CD4-positive, alpha-beta T cell (primary cell): ENCODE measurements at regions not wholly inside any gene's neighbourhood (a gene's known extent, or its start where the extent isn't known, plus 50 kb on each side); places are given as distances from the start of the nearest gene placed in this dataset.

Experiments used
- ATAC-seq: fragments of 200-7000 bp; cut with Tn5 transposase; one replicate; pipeline ENCODE4 v1.10.0; 2022; ENCODE audit warnings: mild to moderate bottlenecking; ENCODE audit not compliant: poor library complexity
- CTCF ChIA-PET: fragments of 350-600 bp; sonication (Branson Sonifier 250); formaldehyde crosslinking; loops from one replicate; lab custom pipeline; 2021; ENCODE audit warnings: antibody characterized with exemption, inconsistent platforms; lab: Charles Lee
- POLR2A ChIA-PET: fragments of 350-600 bp; sonication (Branson Sonifier 250); formaldehyde crosslinking; loops from one replicate; lab custom pipeline; 2021; ENCODE audit warnings: antibody characterized with exemption, inconsistent platforms; lab: Charles Lee
- DNase-seq, 14 experiments: peaks; one replicate each; pipeline ENCODE4 v3.0.0-alpha.2; 2013 to 2020; ENCODE audit warnings: mixed read lengths in 2 of 14
- H3K27ac ChIP-seq, 2 donors: one replicate each; pipeline versions ENCODE4 v1.5.1 to v1.7.0; 2013; ENCODE audit warnings: low read length in 2 of 2, low read depth in 1 of 2, mild to moderate bottlenecking in 1 of 2
- H3K27me3 ChIP-seq, 2 experiments: 1 replicate in 1 of 2; 2 replicates in 1 of 2; pipeline versions ENCODE4 v1.6.1 to v1.7.0; 2013; ENCODE audit warnings: low read length in 2 of 2, control low read depth in 1 of 2, mild to moderate bottlenecking in 1 of 2, moderate library complexity in 1 of 2; ENCODE audit not compliant: insufficient read depth in 2 of 2, control insufficient read depth in 1 of 2
- H3K36me3 ChIP-seq: one replicate; pipeline ENCODE4 v1.6.1; 2013; ENCODE audit warnings: low read length, control low read depth; ENCODE audit not compliant: insufficient read depth
- H3K4me1 ChIP-seq: one replicate; pipeline ENCODE4 v1.6.1; 2013; ENCODE audit warnings: low read length, control low read depth; ENCODE audit not compliant: insufficient read depth
- H3K4me3 ChIP-seq: one replicate; pipeline ENCODE4 v1.5.1; 2013; ENCODE audit warnings: mild to moderate bottlenecking, low read length, moderate library complexity
- H3K9me3 ChIP-seq, 2 experiments: 1 replicate in 1 of 2; 2 replicates in 1 of 2; pipeline versions ENCODE4 v1.6.1 to v1.7.0; 2013; ENCODE audit warnings: low read length in 2 of 2, mild to moderate bottlenecking in 2 of 2, control low read depth in 1 of 2, moderate library complexity in 1 of 2; ENCODE audit not compliant: control insufficient read depth in 1 of 2, insufficient read depth in 1 of 2
- H3K27ac Mint-ChIP-seq: one replicate; pipeline ENCODE4 v1.8.0; 2020; ENCODE audit warnings: mixed read lengths
- H3K27me3 Mint-ChIP-seq: one replicate; pipeline ENCODE4 v1.8.0; 2021; ENCODE audit warnings: mixed read lengths
- H3K36me3 Mint-ChIP-seq: one replicate; pipeline ENCODE4 v1.8.0; 2021; ENCODE audit warnings: low read depth, mixed read lengths
- H3K4me1 Mint-ChIP-seq: one replicate; pipeline ENCODE4 v1.8.0; 2021; ENCODE audit warnings: low read depth, mixed read lengths
- H3K4me3 Mint-ChIP-seq: one replicate; pipeline ENCODE4 v1.8.0; 2020; ENCODE audit warnings: mild to moderate bottlenecking, mixed read lengths
- H3K9me3 Mint-ChIP-seq: one replicate; pipeline ENCODE4 v1.8.0; 2020; ENCODE audit warnings: mixed read lengths
- intact Hi-C, 2 experiments: fragments of 100-400 bp; cut with DNase I in 1 of 2; cut with micrococcal nuclease in 1 of 2; formaldehyde crosslinking; loops; one replicate each; pipeline versions ENCODE4 v1.15.1 to v1.9.0; 2023 to 2025; cut with DNase I, micrococcal nuclease
- TF ChIP-seq, protein P1 (sequence below): fragments of 200-600 bp; IDR thresholded peaks from one replicate; pipeline ENCODE4 v1.8.0; 2022; ENCODE audit warnings: antibody characterized with exemption, mild to moderate bottlenecking

DNA sequence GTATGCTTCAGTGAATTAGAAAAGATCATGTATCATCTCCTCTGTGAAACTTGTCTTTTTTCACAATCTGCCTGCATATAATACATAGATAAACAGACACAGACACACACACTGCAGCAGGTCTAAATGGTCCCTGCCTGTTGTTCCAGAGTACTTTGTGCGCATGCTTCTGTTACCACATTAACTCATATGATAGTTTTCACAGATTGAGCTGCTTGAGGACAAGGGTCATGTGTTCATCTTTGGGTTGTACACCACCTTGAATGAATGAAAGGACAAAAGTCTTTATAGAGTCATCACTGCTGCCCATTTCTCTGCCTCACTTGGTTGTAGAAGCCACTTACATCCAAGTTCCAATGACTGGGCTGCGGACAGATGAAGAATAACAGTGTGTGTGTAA is 72.7 kb upstream of the GLS start:
- no peaks in the 10 kb centered on the region for H3K27me3 Mint-ChIP-seq
- no peak for DNase-seq
- TF ChIP-seq, protein P1, sequence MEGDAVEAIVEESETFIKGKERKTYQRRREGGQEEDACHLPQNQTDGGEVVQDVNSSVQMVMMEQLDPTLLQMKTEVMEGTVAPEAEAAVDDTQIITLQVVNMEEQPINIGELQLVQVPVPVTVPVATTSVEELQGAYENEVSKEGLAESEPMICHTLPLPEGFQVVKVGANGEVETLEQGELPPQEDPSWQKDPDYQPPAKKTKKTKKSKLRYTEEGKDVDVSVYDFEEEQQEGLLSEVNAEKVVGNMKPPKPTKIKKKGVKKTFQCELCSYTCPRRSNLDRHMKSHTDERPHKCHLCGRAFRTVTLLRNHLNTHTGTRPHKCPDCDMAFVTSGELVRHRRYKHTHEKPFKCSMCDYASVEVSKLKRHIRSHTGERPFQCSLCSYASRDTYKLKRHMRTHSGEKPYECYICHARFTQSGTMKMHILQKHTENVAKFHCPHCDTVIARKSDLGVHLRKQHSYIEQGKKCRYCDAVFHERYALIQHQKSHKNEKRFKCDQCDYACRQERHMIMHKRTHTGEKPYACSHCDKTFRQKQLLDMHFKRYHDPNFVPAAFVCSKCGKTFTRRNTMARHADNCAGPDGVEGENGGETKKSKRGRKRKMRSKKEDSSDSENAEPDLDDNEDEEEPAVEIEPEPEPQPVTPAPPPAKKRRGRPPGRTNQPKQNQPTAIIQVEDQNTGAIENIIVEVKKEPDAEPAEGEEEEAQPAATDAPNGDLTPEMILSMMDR, result no peak
- Histone ChIP-seq H3K9me3 (no peaks in the 10 kb centered on the region), H3K36me3 (no peaks in the 10 kb centered on the region), H3K4me1 (no peaks in the 10 kb centered on the region), H3K4me3 (no peak overlapping the region), H3K27ac (no peak overlapping the region), H3K27me3 (no peaks in the 10 kb centered on the region)
- H3K9me3 Mint-ChIP-seq, result no peaks in the 10 kb centered on the region
- ChIA-PET POLR2A (no interaction called here), CTCF (no interaction called here)
- ATAC-seq, result no peak
- intact Hi-C loops, result loop anchor here in 1 of 2 experiments (10.0 kb wide), 1 partner anchor 273 kb away; the partner anchor contains the start of gene NEMP2
- no peaks in the 10 kb centered on the region for H3K36me3 Mint-ChIP-seq
- no peak overlapping the region for H3K27ac Mint-ChIP-seq
- no peaks in the 10 kb centered on the region for H3K4me1 Mint-ChIP-seq
- H3K4me3 Mint-ChIP-seq, result no peak overlapping the region

DNA sequence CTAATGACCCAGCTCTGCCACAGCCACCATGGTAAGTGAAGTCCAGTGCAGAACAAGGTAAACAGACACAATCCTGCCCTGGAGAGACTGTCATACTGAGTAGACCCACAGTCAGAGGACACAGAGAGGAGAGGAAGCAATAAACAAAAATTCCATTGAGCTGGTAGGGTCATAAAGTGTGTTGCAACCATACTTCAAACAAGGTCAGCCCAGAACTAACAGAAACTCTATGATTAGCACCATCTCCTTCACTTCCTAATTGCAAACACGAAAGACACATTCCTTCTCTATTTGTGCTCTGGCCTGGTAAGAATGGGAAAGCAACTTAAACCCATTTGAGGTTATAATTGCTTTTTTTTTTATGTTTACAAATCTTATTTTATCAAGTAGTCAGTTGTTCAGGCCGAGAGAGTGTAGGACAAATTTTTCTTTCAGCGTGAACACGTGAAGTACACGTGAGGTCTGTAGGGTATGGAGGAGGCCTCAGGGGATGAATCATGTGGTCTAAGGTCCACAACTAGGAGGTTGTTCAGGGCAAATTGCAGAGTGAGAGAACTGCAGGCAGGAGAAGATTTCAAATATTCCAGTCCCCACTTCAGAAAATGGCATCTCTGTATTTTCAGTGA is 71.4 kb upstream of the GLS start:
- Mint-ChIP-seq H3K4me3 (no peak overlapping the region), H3K27me3 (no peaks in the 10 kb centered on the region), H3K9me3 (no peaks in the 10 kb centered on the region), H3K27ac (no peak overlapping the region), H3K4me1 (no peaks in the 10 kb centered on the region), H3K36me3 (no peaks in the 10 kb centered on the region)
- H3K9me3 ChIP-seq, result no peaks in the 10 kb centered on the region
- intact Hi-C loops, result loop anchor here in 1 of 2 experiments (10.0 kb wide), 1 partner anchor 274 kb away; the partner anchor contains the start of gene NEMP2
- DNase-seq, result no peak
- CTCF ChIA-PET, result no interaction called here
- H3K36me3 ChIP-seq, result no peaks in the 10 kb centered on the region
- H3K27me3 ChIP-seq, result no peaks in the 10 kb centered on the region
- no peak for ATAC-seq
- H3K4me3 ChIP-seq, result no peak overlapping the region
- H3K27ac ChIP-seq, result no peak overlapping the region
- POLR2A ChIA-PET, result interaction anchor here (0.6 kb wide), 1 partner anchor 83 kb away, joined by 3 read pairs; no protein-coding TSS in a partner anchor
- TF ChIP-seq, protein P1, result no peak
- H3K4me1 ChIP-seq, result no peaks in the 10 kb centered on the region

DNA sequence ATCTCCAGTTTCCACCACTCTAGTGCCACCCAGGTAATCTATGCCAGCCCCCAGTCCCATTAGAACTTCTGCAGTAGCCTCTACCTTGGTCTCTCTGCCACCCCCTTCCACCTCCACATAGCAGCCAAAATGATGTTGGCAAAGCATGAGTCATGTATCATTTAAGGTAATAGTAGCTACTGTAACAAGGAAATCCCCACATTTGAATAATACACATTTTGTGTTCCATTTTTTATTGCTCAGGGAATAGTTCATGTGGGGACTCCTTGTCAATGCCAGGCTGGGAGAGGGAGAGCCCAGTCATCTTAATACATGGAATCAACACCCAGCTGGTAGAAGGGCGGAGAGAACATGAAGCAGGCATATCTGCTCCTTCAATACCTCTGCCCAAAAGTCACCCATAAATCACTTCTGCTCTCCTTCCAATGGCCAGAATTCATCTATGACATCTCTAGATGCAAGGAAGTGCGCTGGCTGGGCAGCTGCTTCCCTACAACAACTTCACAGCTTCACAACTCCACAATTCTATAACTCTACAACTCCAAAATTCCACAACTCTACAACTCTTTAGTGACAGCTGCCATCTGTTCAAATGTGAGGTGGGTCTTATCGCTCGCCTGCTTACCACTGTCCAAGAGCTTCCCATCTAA is 70.6 kb upstream of the GLS start:
- Mint-ChIP-seq H3K27me3 (no peaks in the 10 kb centered on the region), H3K4me1 (no peaks in the 10 kb centered on the region), H3K4me3 (no peak overlapping the region), H3K9me3 (no peaks in the 10 kb centered on the region), H3K27ac (no peak overlapping the region), H3K36me3 (no peaks in the 10 kb centered on the region)
- Histone ChIP-seq H3K4me3 (no peak overlapping the region), H3K27ac (no peak overlapping the region), H3K36me3 (no peaks in the 10 kb centered on the region), H3K4me1 (no peaks in the 10 kb centered on the region), H3K9me3 (no peaks in the 10 kb centered on the region), H3K27me3 (no peaks in the 10 kb centered on the region)
- TF ChIP-seq, protein P1, result no peak
- CTCF ChIA-PET, result no interaction called here
- POLR2A ChIA-PET, result no interaction called here
- no peak for DNase-seq
- intact Hi-C loops, result loop anchor here in 1 of 2 experiments (10.0 kb wide), 1 partner anchor 275 kb away; the partner anchor contains the start of gene NEMP2
- no peak for ATAC-seq
